KMS-11 (cell line): ENCODE measurements at regions not wholly inside any gene's neighbourhood (a gene's known extent, or its start where the extent isn't known, plus 50 kb on each side); places are given as distances from the start of the nearest gene placed in this dataset.
"Not testable (repeated sequence)": the region's sequence is repeated elsewhere in the genome, so short reads cannot be mapped to it uniquely, and the experiment has no call there.

Experiments
- H2AFZ ChIP-seq: fragments of 200-600 bp; sonication (generic); 2 replicates; pipeline ENCODE4 v1.6.1; 2016; ENCODE audit warnings: antibody characterized with exemption, mixed run types, low read depth
- H3K27ac ChIP-seq: fragments of 200-600 bp; sonication (generic); 2 replicates; pipeline ENCODE4 v1.6.1; 2016; ENCODE audit warnings: mild to moderate bottlenecking, mixed run types
- H3K27me3 ChIP-seq: fragments of 200-600 bp; sonication (generic); 2 replicates; pipeline ENCODE4 v1.6.1; 2017; ENCODE audit warnings: mild to moderate bottlenecking, low read depth, mixed run types, moderate library complexity; ENCODE audit not compliant: insufficient read depth
- H3K36me3 ChIP-seq: fragments of 200-600 bp; sonication (generic); 2 replicates; pipeline ENCODE4 v1.6.1; 2017; ENCODE audit warnings: mild to moderate bottlenecking, mixed run types; ENCODE audit not compliant: insufficient read depth
- H3K4me1 ChIP-seq: fragments of 200-600 bp; sonication (generic); 2 replicates; pipeline ENCODE4 v1.6.1; 2016; ENCODE audit warnings: mild to moderate bottlenecking, low read depth, mixed run types; ENCODE audit not compliant: poor library complexity, severe bottlenecking
- H3K4me2 ChIP-seq: fragments of 200-600 bp; sonication (generic); 2 replicates; pipeline ENCODE4 v1.7.0; 2016; ENCODE audit warnings: mild to moderate bottlenecking, mixed run types
- H3K4me3 ChIP-seq: fragments of 200-600 bp; sonication (generic); IDR thresholded peaks from 2 replicates; pipeline ENCODE4 v1.6.1; 2017; ENCODE audit warnings: low read depth, low read length, mixed read lengths; ENCODE audit not compliant: insufficient read depth
- H3K79me2 ChIP-seq: fragments of 200-600 bp; sonication (generic); 2 replicates; pipeline ENCODE4 v1.6.1; 2016; ENCODE audit warnings: low read depth, mixed run types; ENCODE audit not compliant: insufficient read depth
- H3K9ac ChIP-seq: fragments of 200-600 bp; sonication (generic); 2 replicates; pipeline ENCODE4 v1.6.1; 2016; ENCODE audit warnings: mild to moderate bottlenecking, mixed run types
- H4K20me1 ChIP-seq: fragments of 200-600 bp; sonication (generic); 2 replicates; pipeline ENCODE4 v1.6.1; 2016; ENCODE audit warnings: mild to moderate bottlenecking, mixed run types; ENCODE audit not compliant: insufficient read depth
- TF ChIP-seq, protein P1 (sequence below): fragments of 200-600 bp; sonication (generic); conservative IDR thresholded peaks from 2 replicates; pipeline ENCODE4 v1.6.1; 2017; ENCODE audit warnings: low read depth, mild to moderate bottlenecking, antibody characterized with exemption, low read length, moderate library complexity, mixed read lengths

DNA sequence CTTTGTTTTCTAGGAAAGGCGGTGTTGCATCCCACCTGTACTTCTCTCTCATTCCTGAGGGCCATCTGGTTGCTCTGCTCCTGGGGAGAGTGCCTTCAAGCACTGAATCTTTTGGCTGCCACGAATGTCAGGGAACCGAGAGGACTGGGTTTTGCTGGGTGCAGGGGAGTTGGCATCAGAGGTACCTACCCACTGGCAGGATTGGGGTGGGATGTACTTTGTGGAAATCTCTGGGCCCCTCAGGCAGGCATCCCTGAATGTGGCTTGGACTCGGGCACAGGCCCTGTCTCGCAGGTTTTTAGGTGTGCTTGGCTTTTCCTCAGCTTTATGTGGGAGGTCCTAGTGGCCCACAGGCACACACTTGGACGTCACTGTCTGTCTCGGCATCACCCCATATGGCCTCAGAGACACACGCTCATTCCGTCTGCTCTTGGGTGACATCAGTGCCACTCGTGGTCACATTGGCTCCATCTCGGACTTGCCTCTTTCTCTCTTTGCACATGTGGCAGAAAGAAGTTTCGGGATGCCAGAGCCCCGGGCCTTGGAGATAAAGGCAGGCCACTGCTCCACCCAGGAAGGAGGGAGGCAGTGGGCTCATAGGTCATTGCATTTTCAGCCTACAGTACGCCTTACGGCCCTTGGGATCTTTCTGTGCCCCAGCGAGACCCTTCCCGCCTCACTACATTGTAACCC is 325.6 kb downstream of the ZNF716 start:
- H3K27ac ChIP-seq, result no peak overlapping the region
- H3K4me2 ChIP-seq, result no peak overlapping the region
- H3K4me1 ChIP-seq, result no peaks in the 10 kb centered on the region
- H2AFZ ChIP-seq, result no peak overlapping the region
- no peaks in the 10 kb centered on the region for H3K79me2 ChIP-seq
- H3K36me3 ChIP-seq, result no peaks in the 10 kb centered on the region
- no peak overlapping the region for H3K9ac ChIP-seq
- H3K27me3 ChIP-seq, result no peaks in the 10 kb centered on the region
- TF ChIP-seq, protein P1, sequence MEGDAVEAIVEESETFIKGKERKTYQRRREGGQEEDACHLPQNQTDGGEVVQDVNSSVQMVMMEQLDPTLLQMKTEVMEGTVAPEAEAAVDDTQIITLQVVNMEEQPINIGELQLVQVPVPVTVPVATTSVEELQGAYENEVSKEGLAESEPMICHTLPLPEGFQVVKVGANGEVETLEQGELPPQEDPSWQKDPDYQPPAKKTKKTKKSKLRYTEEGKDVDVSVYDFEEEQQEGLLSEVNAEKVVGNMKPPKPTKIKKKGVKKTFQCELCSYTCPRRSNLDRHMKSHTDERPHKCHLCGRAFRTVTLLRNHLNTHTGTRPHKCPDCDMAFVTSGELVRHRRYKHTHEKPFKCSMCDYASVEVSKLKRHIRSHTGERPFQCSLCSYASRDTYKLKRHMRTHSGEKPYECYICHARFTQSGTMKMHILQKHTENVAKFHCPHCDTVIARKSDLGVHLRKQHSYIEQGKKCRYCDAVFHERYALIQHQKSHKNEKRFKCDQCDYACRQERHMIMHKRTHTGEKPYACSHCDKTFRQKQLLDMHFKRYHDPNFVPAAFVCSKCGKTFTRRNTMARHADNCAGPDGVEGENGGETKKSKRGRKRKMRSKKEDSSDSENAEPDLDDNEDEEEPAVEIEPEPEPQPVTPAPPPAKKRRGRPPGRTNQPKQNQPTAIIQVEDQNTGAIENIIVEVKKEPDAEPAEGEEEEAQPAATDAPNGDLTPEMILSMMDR, result no peak
- H4K20me1 ChIP-seq, result no peaks in the 10 kb centered on the region
- H3K4me3 ChIP-seq, result no peak overlapping the region

DNA sequence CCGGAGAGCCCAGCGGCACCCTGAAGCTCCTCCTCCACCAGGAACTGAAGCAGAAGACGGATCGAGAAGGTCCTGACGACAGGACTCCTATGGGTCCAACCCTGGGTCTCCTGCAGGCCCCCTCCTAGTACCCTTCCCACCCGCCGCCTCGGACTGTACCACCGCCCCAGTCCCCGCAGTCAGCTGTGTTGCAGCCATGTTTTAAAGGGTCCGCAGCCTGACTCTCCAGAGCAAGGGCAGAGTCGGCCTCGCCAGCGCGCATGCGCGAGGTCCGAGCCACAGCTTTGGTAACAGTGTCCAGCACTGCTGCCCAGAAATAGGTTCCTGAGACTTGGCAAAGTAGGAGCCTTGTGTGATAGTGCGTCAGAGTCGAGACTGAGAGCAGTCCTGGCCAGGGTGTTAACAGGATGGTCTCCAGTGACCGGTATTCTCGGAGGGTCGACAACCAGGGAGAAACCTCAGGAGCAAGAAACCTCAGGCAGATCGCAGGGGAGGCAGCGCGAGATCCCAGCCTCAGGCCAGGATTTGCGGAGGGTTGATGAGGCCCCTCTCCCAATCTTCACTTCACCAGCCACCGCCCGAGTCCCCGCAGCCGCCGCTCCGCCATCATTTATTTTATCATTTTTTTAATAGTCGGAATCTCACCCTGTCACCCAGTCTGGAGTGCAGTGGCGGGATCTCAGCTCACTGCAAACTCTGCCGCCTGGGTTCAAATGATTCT is 326.3 kb downstream of the ZNF716 start:
- H3K9ac ChIP-seq, H3K27ac ChIP-seq, H3K4me1 ChIP-seq, H3K4me3 ChIP-seq, H3K36me3 ChIP-seq, H3K4me2 ChIP-seq, H4K20me1 ChIP-seq, H3K79me2 ChIP-seq, H3K27me3 ChIP-seq, H2AFZ ChIP-seq: not testable (repeated sequence)

DNA sequence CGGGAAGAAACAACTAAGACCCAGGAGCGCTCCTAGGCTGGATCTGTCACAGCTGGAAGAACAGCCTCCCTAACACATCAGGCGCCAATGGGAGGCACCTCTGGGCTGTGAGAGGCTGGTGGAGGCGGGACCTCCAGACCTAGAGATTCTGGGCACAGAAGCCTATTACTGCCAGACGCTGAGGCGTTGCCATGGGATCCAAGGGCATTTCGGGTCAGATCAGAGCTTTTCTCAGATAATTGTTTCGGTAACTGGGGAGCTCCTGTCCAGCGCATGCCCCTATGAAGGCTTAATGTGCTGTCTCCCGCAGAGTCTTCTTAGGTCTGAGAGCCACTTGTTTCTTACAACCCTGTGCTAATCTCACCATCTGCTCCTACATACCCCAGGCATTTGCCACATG is 339.2 kb downstream of the ZNF716 start:
- no peak overlapping the region for H3K27ac ChIP-seq
- no peak overlapping the region for H2AFZ ChIP-seq
- no peaks in the 10 kb centered on the region for H3K79me2 ChIP-seq
- no peaks in the 10 kb centered on the region for H3K36me3 ChIP-seq
- no peak overlapping the region for H3K4me2 ChIP-seq
- H3K4me1 ChIP-seq, result no peaks in the 10 kb centered on the region
- no peak overlapping the region for H3K4me3 ChIP-seq
- TF ChIP-seq, protein P1, result no peak
- no peaks in the 10 kb centered on the region for H3K27me3 ChIP-seq
- no peaks in the 10 kb centered on the region for H4K20me1 ChIP-seq
- H3K9ac ChIP-seq, result no peak overlapping the region

DNA sequence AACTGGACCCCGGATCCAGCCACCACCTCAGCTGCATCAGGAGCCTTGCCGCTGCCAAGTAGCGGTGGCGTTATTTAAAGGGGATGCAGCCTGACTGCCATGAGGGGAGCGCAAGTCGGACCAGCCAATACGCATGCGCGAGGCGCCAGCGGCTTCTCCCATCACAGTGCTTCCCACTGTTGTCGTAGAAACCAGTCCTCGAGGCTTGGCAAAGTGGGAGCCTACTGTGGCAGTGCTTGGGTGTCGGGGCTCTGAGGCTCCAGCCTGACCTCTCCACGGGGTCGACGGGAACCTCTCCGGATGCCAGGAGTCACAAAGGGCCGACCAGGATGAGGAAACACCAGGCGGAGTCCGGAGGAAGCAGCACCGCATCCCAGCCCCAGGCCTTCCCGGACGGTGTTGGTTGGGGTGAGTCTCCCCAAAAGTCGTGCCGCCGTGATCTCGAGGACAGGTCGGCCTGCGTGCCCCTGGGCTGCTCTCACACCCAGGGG is 369.6 kb downstream of the ZNF716 start:
- Histone ChIP-seq H3K79me2 (no peaks in the 10 kb centered on the region), H3K27ac (no peak overlapping the region), H3K4me3 (no peak overlapping the region), H2AFZ (no peak overlapping the region), H3K9ac (no peak overlapping the region), H3K36me3 (no peaks in the 10 kb centered on the region), H3K27me3 (no peaks in the 10 kb centered on the region), H3K4me2 (no peak overlapping the region), H3K4me1 (no peaks in the 10 kb centered on the region), H4K20me1 (no peaks in the 10 kb centered on the region)
- TF ChIP-seq, protein P1, result no peak

DNA sequence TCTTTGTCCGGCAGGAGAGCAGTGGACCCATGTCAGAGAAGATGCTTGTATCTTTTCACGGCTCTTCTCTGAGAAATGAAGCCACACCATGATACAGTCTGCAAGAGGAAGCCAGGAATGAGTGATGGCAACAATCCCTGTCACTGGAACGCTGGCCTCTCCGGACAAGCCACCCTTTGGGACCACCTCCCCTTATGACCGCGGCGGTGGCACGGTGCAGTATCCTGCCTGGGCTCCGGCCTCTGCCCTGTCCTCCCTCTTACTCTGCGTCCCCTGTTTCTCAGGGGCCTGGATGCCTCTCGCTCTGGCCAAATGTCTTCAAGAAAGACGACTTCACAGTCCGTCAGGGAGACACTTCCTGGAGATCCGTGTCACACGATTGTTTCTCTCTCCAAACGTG is 370.5 kb downstream of the ZNF716 start:
- H3K4me3 ChIP-seq, result no peak overlapping the region

More for the DNA sequence above, 370.5 kb downstream of the ZNF716 start:
- Histone ChIP-seq H2AFZ (no peak overlapping the region), H4K20me1 (no peaks in the 10 kb centered on the region), H3K36me3 (no peaks in the 10 kb centered on the region), H3K79me2 (no peaks in the 10 kb centered on the region), H3K27me3 (no peaks in the 10 kb centered on the region), H3K4me1 (no peaks in the 10 kb centered on the region), H3K4me2 (no peak overlapping the region), H3K27ac (no peak overlapping the region), H3K9ac (no peak overlapping the region)
- TF ChIP-seq, protein P1, result no peak
